GM18909 (cell line): ENCODE measurements at regions not wholly inside any gene's neighbourhood (a gene's known extent, or its start where the extent isn't known, plus 50 kb on each side); places are given as distances from the start of the nearest gene placed in this dataset.
A peak's percentile ranks its signal among the peaks of the same experiment; 100 is the strongest.

Source experiments
- ATAC-seq: cut with Tn5 transposase; IDR thresholded peaks from one replicate; pipeline ENCODE4 v1.9.1; 2021; ENCODE audit warnings: mild to moderate bottlenecking; ENCODE audit not compliant: unreplicated experiment, poor library complexity

- ATAC-seq: no peak
Measured at GRCh38 chr9:3054017-3054586, 210.2 kb upstream of the PUM3 start.

GRCh38 chr9:3049636-3050035 lies 205.7 kb upstream of the PUM3 start:
- ATAC-seq: no peak

- no peak for ATAC-seq
Measured at GRCh38 chr9:3047912-3048311, 204.0 kb upstream of the PUM3 start.

GRCh38 chr9:3045153-3045552 lies 201.3 kb upstream of the PUM3 start:
- no peak for ATAC-seq

- ATAC-seq: no peak
Measured at GRCh38 chr9:3043369-3043768, 199.5 kb upstream of the PUM3 start.

GRCh38 chr9:3040761-3041160 lies 196.9 kb upstream of the PUM3 start:
- ATAC-seq: no peak

- no peak for ATAC-seq
Measured at GRCh38 chr9:3036333-3036700, 192.4 kb upstream of the PUM3 start.

GRCh38 chr9:3035579-3036332 lies 191.9 kb upstream of the PUM3 start:
- ATAC-seq: no peak

GRCh38 chr9:3032898-3033297 lies 189.0 kb upstream of the PUM3 start:
- peak; percentile 78 for ATAC-seq

- no peak for ATAC-seq
Measured at GRCh38 chr9:3028535-3028934, 184.6 kb upstream of the PUM3 start.

- ATAC-seq: no peak
Measured at GRCh38 chr9:3027210-3027609, 183.3 kb upstream of the PUM3 start.

- ATAC-seq: no peak
Measured at GRCh38 chr9:3023449-3023848, 179.6 kb upstream of the PUM3 start.

GRCh38 chr9:3018691-3019230 lies 174.9 kb upstream of the PUM3 start:
- no peak for ATAC-seq

GRCh38 chr9:3018071-3018470 lies 174.2 kb upstream of the PUM3 start:
- ATAC-seq: no peak

- no peak for ATAC-seq
Measured at GRCh38 chr9:3014178-3014577, 170.3 kb upstream of the PUM3 start.

GRCh38 chr9:3012842-3013241 lies 168.9 kb upstream of the PUM3 start:
- ATAC-seq: no peak

GRCh38 chr9:3012245-3012644 lies 168.3 kb upstream of the PUM3 start:
- ATAC-seq: no peak

- ATAC-seq: no peak
Measured at GRCh38 chr9:3008091-3008490, 164.2 kb upstream of the PUM3 start.

GRCh38 chr9:3007326-3007725 lies 163.4 kb upstream of the PUM3 start:
- no peak for ATAC-seq

- ATAC-seq: no peak
Measured at GRCh38 chr9:3006851-3007250, 163.0 kb upstream of the PUM3 start.

GRCh38 chr9:3004572-3004971 lies 160.7 kb upstream of the PUM3 start:
- ATAC-seq: no peak

GRCh38 chr9:3001311-3001710 lies 157.4 kb upstream of the PUM3 start:
- no peak for ATAC-seq
